ENCODE measurements at regions not wholly inside any gene's neighbourhood (a gene's known extent, or its start where the extent isn't known, plus 50 kb on each side); places are given as distances from the start of the nearest gene placed in this dataset.

GRCh38 chr10:10662716-10663408 lies 354.8 kb upstream of the CELF2 start:
- Histone ChIP-seq H3K9ac (ENCODE audit: low read length) (no peak overlapping the region), H3K27ac (ENCODE audit: low read depth, low read length) (no peak overlapping the region), H4K20me1 (ENCODE audit: insufficient read depth) (no peaks in the 10 kb centered on the region), H3K4me3 (replicated peaks in 1 of 2; ENCODE audit: low read depth in 1 of 2, low read length in 2 of 2) (no peak overlapping the region), H2AFZ (ENCODE audit: low read depth, low read length, poor library complexity, severe bottlenecking) (no peak overlapping the region), H3K9me3 (ENCODE audit: control insufficient read depth in 1 of 2, insufficient read depth in 1 of 2, low read depth in 1 of 2, low read length in 2 of 2) (peaks cover 8 to 33% of the 10 kb centered on the region in 2 experiments; a peak in 2 of 4 replicates), H3K36me3 (ENCODE audit: control insufficient read depth in 1 of 2, insufficient read depth in 2 of 2, low read length in 2 of 2) (no peaks in the 10 kb centered on the region), H3K4me1 (ENCODE audit: control insufficient read depth in 1 of 2, insufficient read depth in 2 of 2, low read length in 2 of 2) (no peaks in the 10 kb centered on the region), H3K27me3 (ENCODE audit: insufficient read depth, low read length) (no peaks in the 10 kb centered on the region), H3K79me2 (ENCODE audit: insufficient read depth, low read length) (no peaks in the 10 kb centered on the region), H3K9me2 (ENCODE audit: insufficient read depth) (no peaks in the 10 kb centered on the region), H3K4me2 (ENCODE audit: low read length) (no peak overlapping the region)
- ChIA-PET RAD21 (ENCODE audit: low non-redundant PET in 1 of 2, low total read pairs in 2 of 2, uncharacterized antibody in 2 of 2, unreplicated experiment in 2 of 2) (no interaction called here), POLR2A (no interaction called here), CTCF (no interaction called here)
- DNase-seq (ENCODE audit: low read depth, low spot score), result no peak
- intact Hi-C loops (cut with micrococcal nuclease), result no loop called here
- BruUV-seq (replicated peaks), result no TSS peak
- TF ChIP-seq CTCF (IDR thresholded peaks at IDR 0.05 in 2 of 3, conservative IDR thresholded peaks at IDR 0.05 in 1 of 3; ENCODE audit: borderline replicate concordance in 1 of 3, insufficient read depth in 1 of 3, low read depth in 2 of 3, low read length in 2 of 3) (no peak), REST (IDR thresholded peaks at IDR 0.05; ENCODE audit: low read depth) (no peak), SP1 (IDR thresholded peaks at IDR 0.05; ENCODE audit: low read depth) (no peak), EZH2phosphoT487 (IDR thresholded peaks at IDR 0.05; ENCODE audit: borderline replicate concordance) (no peak), MAX (IDR thresholded peaks at IDR 0.05) (no peak), ZBTB33 (IDR thresholded peaks at IDR 0.05; ENCODE audit: extremely low read depth, insufficient replicate concordance, low read length) (no peak), JUND (IDR thresholded peaks at IDR 0.05) (no peak), CBX3 (IDR thresholded peaks at IDR 0.05; ENCODE audit: low read depth) (no peak), ZFX (IDR thresholded peaks at IDR 0.05) (no peak)
- ATAC-seq, result no peak

All from HCT116 (cell line).